ENCODE measurements at regions not wholly inside any gene's neighbourhood (a gene's known extent, or its start where the extent isn't known, plus 50 kb on each side); places are given as distances from the start of the nearest gene placed in this dataset.

- no peak for TF ChIP-seq ATF7 (IDR thresholded peaks at IDR 0.05; ENCODE audit: low read depth)
- no peak for TF ChIP-seq DPF2 (IDR thresholded peaks at IDR 0.05)
Observed at GRCh38 chr5:93998951-93999455, 257.6 kb upstream of the POU5F2 start (continued).

DNA sequence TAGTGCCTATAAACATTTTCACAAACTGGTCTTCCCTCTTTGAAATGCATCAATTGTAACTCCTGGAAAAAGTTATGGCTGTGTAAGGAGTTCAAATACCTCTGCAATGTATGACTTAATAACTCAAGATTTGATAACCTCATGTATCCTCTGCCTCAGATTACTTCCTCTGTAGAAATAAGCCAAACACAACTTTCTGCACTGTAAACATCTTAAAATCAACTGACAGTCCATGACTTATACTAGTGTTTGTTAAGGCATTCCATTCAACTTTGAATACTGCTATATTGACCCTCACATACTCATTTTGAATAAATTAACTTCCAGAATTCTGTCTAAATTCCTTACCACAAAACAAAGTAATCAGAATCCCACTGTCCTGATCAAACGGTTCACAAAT is 256.2 kb upstream of the POU5F2 start:
- no peak overlapping the region for H3K27ac ChIP-seq (ENCODE audit: control insufficient read depth, insufficient read depth)
- POLR2A ChIA-PET = no interaction called here
- no peak for DNase-seq (ENCODE audit: low read depth, low spot score)
- no peak overlapping the region for H3K4me3 ChIP-seq
- no peak overlapping the region for H3K9ac ChIP-seq (ENCODE audit: control insufficient read depth, insufficient read depth, low read length)
- no peaks in the 10 kb centered on the region for H4K20me1 ChIP-seq (ENCODE audit: control insufficient read depth, insufficient read depth)
- H3K27me3 ChIP-seq (replicated peaks in 1 of 2; ENCODE audit: control insufficient read depth in 2 of 2, insufficient read depth in 2 of 2, low read length in 1 of 2) = no peaks in the 10 kb centered on the region
- H3K36me3 ChIP-seq (ENCODE audit: control insufficient read depth in 2 of 2, insufficient read depth in 2 of 2, low read length in 1 of 2) = no peaks in the 10 kb centered on the region; a peak in 2 of 4 replicates
- H3K9me3 ChIP-seq (replicated peaks; ENCODE audit: control insufficient read depth, insufficient read depth, low read length) = no peaks in the 10 kb centered on the region
- intact Hi-C loops (cut with micrococcal nuclease; ENCODE audit: unreplicated experiment) = no loop called here
- in situ Hi-C loops (cut with MboI) = no loop called here
- H3K79me2 ChIP-seq (ENCODE audit: control insufficient read depth, insufficient read depth, low read length) = no peaks in the 10 kb centered on the region
- no peak overlapping the region for H3K4me2 ChIP-seq (ENCODE audit: control insufficient read depth, insufficient read depth)
- BruUV-seq (replicated peaks) = no TSS peak
- no peak for ATAC-seq
- SMC1A ChIA-PET (ENCODE audit: uncharacterized antibody, unreplicated experiment) = no interaction called here
- RAD21 ChIA-PET (ENCODE audit: unreplicated experiment) = no interaction called here
- H3K4me1 ChIP-seq (ENCODE audit: control insufficient read depth, insufficient read depth, low read length) = 0 out of 2 replicates have a peak, but pooled peaks cover 3% of the 10 kb centered on the region
- FAIRE-seq = no peak
- CTCF ChIA-PET = no interaction called here
- 100% methylated on average over 1 of the region's 1 CpG for WGBS (ENCODE audit: insufficient coverage, insufficient replicate concordance, low lambda C conversion rate, missing lambda C conversion rate)
- no peak overlapping the region for H2AFZ ChIP-seq (ENCODE audit: control insufficient read depth, low read depth, low read length)
- no peak for TF ChIP-seq ATF2 (IDR thresholded peaks at IDR 0.05; ENCODE audit: low read length)
- TF ChIP-seq ZZZ3 (IDR thresholded peaks at IDR 0.05; ENCODE audit: control insufficient read depth, insufficient read length, low read depth) = no peak
- no peak for TF ChIP-seq PBX3 (IDR thresholded peaks at IDR 0.05; ENCODE audit: insufficient replicate concordance, low read depth, low read length)
- no peak for TF ChIP-seq ZNF207 (IDR thresholded peaks at IDR 0.05; ENCODE audit: borderline replicate concordance)
- no peak for TF ChIP-seq TARDBP (IDR thresholded peaks at IDR 0.05; ENCODE audit: borderline replicate concordance)
- TF ChIP-seq WRNIP1 (IDR thresholded peaks at IDR 0.05; ENCODE audit: borderline replicate concordance, low read depth, low read length) = no peak
- no peak for TF ChIP-seq SMAD1 (IDR thresholded peaks at IDR 0.05; ENCODE audit: low read depth, partially characterized antibody)
- TF ChIP-seq, protein P1, sequence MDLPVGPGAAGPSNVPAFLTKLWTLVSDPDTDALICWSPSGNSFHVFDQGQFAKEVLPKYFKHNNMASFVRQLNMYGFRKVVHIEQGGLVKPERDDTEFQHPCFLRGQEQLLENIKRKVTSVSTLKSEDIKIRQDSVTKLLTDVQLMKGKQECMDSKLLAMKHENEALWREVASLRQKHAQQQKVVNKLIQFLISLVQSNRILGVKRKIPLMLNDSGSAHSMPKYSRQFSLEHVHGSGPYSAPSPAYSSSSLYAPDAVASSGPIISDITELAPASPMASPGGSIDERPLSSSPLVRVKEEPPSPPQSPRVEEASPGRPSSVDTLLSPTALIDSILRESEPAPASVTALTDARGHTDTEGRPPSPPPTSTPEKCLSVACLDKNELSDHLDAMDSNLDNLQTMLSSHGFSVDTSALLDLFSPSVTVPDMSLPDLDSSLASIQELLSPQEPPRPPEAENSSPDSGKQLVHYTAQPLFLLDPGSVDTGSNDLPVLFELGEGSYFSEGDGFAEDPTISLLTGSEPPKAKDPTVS (IDR thresholded peaks at IDR 0.05; ENCODE audit: low read depth, low read length) = no peak
- no peak for TF ChIP-seq SREBF2 (IDR thresholded peaks at IDR 0.05; ENCODE audit: low read length)
- TF ChIP-seq KLF5 (IDR thresholded peaks at IDR 0.05; ENCODE audit: partially characterized antibody) = no peak
- no peak for TF ChIP-seq NR2C2 (IDR thresholded peaks at IDR 0.05; ENCODE audit: borderline replicate concordance, control insufficient read depth, insufficient read length, low read depth)
- TF ChIP-seq NKRF (conservative IDR thresholded peaks at IDR 0.05) = no peak
- no peak for TF ChIP-seq JUND (IDR thresholded peaks at IDR 0.05; ENCODE audit: low read depth, low read length)
- no peak for TF ChIP-seq PML (IDR thresholded peaks at IDR 0.05; ENCODE audit: low read length)
- no peak for TF ChIP-seq IKZF1 (conservative IDR thresholded peaks at IDR 0.05)

Data from GM12878 (cell line).